ENCODE measurements at regions not wholly inside any gene's neighbourhood (a gene's known extent, or its start where the extent isn't known, plus 50 kb on each side); places are given as distances from the start of the nearest gene placed in this dataset.

DNA sequence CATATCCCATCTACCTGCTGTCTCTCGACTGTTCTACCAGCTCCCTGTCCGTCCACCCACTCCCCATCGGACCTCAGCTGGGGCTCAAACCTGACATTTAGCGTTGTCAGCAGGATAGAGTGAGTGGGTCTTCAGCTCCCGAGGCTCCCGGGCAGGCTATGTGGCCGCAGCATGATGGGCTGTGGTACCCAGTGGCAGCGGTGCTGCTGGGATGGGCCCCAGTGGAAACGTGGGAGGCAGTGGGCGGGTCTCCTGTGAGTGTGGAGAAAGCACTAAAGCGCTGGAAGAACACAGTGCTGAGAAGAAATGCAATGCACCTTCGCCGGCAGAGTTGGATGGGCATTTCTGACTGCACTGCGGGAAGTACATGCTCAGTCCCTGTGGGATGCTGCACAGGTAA, 204.8 kb upstream of the SYT4 start:
- no peak for DNase-seq

DNA sequence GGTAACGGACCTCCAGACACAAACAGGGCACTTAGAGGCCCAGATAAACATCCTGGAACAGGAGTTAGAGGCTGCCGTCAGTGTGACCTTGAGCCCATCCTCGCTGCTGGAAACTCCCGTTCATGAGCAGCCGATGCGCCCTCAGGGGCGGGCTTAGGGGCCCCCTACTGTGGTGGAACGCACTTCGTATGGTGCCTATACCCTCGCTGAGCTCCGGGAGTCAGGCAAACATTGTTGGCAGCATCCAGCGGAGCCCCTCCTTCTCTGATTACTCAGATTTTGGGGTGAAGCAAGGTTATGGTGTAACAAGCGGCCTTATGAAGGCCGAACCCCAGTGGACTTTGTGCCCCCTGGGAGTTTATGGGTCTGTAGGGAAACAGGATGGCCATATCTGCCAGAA, 205.3 kb upstream of the SYT4 start:
- DNase-seq = no peak

DNA sequence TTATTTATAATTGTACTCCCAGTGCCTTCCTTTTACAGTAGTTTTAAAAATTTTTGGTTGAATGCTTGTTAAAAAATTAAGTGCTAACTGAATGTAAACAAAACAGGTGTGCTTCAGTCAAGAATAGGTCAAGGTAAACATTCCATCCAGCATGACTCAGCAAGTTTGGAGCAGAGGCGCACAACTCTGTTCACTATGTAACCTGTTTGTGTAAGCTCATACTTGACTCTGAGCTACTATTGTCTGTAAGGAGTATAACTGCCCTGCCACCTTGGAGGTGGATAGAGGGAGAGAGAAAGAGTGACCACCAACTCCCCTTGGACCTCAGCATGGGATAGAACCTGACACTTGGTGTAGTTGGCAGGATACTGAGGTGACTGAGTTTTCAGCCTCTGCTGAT, 207.4 kb upstream of the SYT4 start:
- DNase-seq = no peak

DNA sequence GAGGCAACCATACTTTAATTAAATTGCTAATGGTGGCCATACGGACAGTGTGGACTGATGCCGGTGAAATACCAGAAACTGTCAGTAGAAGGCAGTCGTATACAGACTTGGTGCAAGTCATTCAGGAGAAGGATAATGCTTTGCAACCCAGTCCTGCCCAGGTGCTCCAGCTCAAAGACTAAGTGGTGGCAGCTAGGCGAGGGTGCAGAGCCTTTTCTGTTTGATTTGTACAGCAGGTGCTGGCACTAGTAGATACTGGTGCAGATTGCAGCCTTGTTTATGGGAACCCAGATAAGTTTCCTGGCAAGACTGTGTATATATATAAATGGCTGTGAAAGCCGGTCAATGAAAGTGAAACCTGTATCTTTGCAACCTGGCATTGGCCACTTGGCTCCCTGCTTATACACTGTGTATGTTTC, 208.3 kb upstream of the SYT4 start:
- no peak for DNase-seq

DNA sequence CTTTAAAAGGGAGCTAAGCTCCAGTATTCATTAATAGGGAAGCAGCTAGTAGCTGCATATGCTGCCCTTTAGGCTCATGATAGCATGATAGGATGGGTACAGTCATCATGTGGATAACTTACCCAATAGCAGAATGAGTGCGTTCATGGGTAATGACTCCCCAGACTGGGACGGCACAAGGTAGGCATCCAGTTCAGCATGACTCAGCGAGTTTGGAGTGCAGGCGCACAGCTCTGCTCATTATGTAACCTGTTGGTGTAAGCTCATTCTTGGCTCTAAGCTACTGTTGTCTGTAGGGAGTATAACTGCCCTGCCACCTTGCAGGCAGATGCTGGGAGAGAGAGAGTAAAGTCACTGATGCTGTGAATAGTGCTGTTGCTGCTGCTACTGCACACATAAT, 209.2 kb upstream of the SYT4 start:
- DNase-seq = no peak

DNA sequence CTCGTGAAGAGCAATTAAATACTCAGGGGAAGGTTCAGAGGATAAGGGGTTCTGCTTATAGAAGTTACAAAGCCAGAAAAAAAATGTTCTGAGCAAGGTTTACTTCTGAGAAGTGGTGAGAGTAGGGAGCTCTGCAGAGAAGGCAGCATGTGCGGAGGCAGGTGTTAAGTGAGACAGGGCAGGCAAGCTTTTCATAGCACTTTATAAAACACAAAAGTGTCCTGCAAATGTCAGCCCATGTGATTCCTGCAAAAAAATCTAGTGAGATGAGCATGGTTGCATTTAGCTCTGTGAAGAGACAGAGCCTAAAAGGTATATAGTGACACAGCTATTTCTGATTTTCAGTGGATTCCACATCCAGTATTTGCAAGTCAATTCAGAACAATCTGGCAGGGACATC, 223.8 kb upstream of the SYT4 start:
- DNase-seq = peak in 1 of 51 donors; percentile 2

DNA sequence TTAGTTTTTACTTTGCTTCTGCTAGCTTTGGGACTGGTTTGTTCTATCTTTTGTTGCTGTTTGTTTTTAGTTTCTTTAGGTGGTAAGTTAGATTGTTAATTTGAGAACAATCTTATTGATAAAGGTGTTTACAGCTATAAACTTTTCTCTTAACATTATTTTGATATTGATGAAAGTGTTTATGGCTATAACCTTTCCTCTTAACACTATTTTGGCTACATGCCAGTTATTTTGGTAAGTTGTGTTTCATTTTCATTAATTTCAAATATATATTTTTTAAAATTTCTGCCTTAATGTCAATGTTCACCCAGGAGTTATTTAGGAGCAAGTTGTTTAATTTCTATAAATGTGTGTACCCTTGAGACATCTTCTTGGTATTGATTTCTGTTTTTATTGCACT, 229.6 kb upstream of the SYT4 start:
- DNase-seq = no peak

DNA sequence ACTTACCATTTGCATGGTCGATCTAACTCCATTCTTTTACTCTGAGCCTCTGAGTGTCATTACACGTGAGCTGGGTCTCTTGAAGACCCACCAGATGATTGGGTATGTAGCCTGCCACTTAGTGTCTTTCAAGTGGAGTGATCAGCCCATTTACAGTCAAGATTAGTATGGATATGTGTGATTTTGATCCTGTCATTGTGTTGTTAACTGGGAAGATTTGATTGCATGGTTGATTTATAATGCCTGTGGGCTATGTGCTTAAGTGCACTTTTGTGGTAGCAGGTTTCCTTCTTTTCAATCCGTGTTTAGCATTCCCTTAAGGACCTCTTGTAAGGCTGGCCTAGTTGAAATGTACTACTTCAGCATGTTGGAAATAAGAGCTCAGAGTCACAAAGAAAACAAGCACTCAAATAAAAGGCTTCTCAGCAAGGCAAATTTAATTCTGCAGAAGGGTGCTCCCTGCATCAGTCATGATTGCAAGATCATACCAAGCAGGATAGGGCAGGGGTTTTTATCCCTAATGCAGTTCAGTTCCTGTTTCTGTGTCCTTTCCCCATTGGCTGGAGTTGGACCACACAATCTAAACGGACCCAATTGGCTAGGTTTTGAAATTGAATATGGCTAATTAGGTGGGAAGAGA, 230.7 kb upstream of the SYT4 start:
- no peak for DNase-seq

DNA sequence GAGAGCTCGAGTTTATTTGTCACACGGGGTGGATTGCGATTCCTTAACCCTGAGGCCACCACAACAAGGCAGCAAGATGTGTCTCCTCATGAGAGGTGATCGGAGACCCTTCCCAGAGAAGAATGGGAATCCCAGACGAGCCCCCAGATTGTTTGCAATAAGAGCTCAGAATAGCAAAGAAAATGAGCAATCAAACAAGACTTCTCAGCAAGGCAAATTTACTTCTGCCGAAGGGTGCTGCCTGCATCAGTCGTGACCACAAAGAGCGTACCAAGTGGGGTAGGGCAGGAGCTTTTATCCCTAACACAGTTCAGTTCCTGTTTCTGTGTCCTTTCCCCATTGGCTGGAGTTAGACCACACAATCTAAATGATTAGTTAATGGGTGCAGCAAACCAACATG, 237.5 kb upstream of the SYT4 start:
- no peak for DNase-seq

DNA sequence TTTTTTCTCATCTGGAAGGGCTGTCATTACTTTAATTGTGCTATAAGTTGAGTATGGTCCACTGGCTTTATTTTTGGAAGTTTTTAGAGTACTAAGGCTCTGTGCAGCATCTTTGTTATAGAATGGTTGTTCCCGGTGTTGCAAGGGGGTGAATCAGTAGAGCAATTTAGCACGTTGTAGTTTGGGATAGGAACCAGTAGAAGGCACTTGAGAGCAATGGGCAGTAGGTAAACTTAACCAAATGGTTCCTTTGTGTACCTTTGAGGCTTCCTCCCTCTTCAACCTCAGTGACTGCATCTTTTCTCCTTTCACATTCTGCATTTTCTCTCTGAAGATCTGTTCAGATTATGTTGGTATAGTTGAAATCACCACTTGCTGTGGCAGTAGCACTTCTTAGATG, 238.2 kb upstream of the SYT4 start:
- no peak for DNase-seq

DNA sequence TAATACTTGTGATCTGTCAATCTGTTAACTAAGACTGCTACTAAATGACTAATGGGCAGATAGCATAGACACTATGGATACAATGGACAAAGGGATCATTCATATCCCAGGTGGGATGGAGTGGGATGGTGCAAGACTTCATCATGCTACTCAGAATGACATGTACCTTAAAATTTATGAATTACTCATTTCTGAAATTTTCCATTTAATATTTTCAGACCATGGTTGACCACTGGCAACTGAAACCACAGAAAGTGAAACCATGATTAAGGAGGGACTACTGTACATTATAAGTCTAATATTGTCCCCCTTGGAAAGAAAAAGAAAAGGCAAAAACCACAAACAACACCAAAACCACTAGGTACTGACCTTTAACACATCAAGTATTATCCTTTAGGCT, 247.0 kb upstream of the SYT4 start:
- DNase-seq = no peak

DNA sequence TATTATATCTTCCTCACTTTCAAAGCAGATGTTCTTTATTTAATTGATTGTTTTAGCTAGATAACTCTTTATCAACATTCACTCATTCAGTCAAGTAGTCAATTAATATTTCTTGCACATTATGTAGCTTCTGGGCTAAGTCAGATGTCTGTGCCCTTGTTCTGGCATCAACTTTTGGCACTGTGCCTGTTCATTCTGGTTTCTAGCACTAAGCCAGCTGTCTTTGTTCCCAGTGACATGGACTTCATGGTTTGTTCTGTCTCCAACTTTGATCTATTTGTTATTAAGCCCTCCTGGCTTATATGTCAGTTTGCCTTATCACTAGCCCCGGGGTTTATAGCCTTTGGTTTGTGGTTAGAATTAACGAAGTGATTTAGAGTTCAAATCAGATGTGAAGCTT, 247.9 kb upstream of the SYT4 start:
- DNase-seq = no peak

DNA sequence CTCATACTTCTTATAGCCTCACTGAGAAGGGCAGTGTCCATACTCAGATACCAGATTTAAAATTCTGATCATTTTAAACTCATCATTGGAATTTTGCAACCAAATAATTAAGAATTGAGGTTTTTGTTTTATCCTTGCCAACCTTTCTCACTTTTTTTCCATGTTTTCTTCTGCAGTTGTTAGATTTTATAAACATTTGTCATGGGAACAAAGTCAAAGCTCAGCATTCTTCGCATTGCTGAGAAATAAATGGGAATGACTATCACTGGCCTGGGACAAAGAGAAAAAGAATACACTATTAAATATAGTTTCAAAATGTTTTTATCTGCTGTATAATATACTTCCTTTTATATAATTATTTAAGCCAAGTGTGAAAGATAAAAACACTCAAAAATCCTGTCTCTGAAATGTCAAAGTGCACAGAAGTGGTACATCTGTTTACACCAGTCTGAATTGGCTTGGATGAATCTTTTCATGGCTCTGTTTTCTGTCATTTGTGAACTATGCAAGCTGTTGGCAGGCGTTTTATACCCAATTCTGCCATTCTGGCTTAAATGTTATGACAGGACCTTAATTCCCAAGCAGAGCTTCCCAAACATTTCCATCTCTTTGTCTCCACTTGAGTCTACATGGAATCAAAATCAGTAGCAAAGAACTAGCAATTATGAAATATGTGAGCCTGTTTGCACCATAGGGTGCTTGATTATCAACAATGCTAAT, 249.3 kb upstream of the SYT4 start:
- DNase-seq = no peak

DNA sequence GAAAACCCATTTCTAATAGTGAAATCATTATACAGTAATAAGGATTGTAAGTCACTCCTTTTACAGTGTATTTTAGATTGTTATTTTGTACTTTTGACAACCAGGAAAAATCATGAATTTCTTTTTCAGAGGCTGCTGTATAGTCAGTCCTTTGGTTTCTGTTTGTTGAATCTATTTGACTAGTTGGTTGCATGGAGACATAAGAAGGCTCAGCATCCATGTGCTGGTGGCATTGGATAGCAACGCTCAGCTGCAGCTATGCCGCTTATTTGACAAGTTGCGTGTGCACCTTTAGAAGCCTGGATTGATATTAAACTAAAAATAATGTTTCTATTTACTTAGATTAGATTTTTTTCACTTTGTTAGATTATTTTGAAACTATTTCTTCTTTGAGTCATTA, 254.1 kb upstream of the SYT4 start:
- no peak for DNase-seq

DNA sequence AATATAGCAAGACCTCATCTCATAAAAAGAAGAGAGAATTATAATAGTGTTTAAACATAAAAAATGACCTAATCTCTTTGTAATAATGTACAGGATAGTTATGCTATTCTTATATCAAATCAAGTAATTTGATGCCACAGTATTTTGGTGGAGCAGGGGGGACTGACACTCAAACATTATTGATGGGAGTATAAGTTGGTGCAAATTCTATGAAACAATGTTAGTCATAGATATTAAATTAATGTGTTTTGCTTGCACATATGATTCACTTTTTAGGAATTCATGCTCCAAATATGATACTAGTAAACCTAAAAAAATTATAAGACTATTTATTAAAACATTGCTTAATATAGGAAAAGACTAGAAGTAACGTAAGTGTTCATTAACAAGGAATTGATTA, 256.1 kb upstream of the SYT4 start:
- no peak for DNase-seq

DNA sequence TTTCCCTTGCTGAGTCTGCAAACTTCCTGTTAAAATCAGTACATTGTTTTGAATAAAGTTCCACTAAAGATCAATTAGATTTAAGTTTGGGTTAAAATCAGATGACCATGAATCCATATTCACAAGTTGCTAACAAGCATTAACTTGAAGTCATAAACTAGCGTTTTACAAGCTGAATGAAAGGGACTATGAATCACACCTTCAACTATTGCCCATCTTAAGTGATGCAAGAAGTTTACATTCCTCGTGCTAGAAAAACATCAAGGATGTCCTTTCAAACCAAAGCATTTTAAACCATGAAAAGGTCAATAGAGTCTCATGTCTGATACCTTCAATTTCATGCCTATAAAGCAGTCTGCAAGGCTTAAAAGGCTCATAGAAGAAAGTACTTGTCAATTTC, 257.2 kb upstream of the SYT4 start:
- DNase-seq = no peak

DNA sequence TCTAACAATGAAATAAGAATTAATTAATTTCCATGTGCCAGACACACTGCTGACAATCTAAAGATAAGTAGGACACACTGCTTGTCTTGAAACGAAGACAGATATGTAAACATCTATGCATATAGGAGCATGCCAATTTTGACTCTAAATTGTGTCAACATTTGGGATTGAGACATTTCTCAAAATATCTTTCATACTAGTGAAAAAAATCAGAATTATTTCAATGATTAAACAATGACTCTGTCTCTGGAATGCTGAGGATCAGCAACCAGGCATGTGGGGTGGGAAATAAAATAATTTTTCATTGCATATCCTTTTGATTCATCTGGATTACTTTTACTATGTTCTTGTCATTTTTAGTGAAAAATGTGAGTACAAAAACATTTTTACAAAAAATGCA, 262.6 kb upstream of the SYT4 start:
- DNase-seq = no peak

DNA sequence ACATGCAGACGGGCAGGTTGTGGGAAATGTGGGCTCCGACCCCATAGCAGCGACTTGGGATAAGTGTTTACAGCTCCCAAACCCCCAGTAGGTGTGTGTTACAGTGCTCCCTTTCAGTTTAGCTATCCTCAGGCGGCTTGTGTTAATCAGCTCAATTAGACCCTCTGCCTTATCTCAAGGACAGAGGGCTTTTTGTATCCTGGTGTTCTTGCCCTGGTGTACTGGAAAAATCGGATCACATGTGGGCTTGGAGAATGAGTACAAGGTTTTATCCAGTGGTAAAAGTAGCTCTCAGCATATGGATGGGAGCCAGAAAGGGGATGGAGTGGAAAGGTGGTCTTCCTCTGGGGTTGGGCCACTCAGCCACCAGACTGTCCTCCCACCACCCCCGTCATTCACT, 264.7 kb upstream of the SYT4 start:
- no peak for DNase-seq

DNA sequence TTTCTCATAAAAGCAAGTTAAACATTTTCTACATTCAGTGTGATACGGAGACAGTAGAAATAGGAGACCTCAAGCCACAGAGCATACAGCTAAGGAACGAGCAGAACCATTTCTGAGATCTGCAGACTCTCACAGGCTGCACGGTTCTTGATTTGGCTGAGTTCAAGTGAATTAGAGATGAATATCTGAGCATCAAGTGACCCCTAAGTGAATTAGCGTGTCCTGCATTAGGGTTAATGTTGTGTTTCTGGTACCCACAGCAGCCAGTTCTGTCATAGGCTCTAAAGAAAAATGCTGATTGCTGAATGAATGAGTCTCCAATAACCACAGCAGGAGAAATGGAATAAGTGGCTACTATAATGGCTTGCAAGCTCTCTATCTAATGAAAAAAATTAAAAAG, 265.9 kb upstream of the SYT4 start:
- DNase-seq = no peak

DNA sequence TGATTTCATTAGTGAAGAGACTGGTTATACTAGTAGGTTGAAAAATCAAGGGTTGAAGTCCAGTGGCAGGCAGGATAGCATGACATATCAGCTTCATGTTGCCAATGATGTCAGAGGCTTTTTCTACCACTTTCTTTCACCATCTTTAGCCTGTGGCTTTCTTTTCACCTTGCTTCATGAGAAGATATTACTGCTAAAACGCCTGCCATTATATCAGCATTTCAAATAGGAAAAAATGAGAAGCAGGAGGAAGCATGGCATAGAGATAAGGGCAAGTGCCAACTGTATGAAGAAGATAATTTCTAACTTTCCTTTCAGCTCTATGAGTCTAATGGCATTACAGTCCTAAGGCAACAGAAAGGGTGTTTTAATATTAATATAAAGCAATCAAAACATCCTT, 270.2 kb upstream of the SYT4 start:
- no peak for DNase-seq

DNA sequence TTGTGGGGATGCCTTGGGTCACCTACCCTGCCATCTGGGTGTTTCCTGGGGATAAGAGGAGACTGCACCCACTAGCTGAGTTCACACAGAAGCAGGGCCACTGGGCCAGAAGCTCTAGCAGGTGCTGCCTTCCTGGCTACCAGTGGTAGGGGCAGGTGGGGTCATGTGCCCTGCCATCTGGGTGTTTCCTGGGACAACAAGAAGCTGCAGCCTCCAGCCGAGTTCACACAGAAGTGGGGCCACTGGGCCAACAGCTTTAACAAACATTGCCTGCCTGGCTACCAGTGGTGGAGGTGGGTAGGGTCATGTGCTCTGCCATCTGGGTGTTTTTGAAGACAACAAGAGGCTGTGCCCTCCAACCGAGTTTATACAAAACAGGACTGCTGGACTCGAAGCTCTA, 282.2 kb upstream of the SYT4 start:
- DNase-seq = no peak

DNA sequence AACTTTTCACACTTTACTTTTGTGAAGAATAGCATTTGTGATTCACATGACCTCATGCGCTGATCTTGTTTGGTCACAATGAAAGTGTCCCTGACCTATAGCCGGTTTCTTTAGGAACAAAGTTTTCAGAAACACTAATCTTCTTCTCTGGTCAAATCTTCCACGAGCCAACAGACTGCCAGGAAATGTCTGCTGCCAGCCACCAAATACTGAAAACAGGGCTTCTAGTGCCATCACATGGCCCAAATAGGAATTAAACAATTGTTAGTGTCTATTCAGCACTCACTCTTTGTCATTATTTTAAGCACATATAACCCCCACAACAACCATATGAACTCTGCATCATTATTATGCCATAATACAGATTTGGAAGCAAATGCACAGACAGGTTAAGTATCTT, 286.5 kb upstream of the SYT4 start:
- peak in 8 of 51 donors; percentile 1 to 38 (median 12) for DNase-seq

DNA sequence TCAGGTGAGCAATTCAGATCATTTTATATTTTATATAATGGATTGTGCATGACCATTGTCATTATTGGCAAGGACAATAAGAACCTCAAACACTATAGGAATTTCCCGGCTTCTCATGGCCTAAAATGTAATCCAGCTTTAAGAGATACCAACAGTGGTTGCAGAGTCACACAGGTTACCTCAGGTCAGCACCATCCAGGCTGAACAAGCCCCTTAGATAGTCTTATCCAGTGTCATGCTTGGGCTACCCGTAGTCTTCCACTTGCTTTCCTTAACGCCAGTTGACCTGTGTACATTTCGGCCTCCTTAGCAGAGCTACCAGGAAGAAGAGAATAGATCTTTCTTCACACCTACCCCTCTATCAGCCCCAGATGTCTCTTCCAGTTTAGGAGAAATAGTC, 293.3 kb upstream of the SYT4 start:
- DNase-seq = no peak
